Activated CD4-positive, alpha-beta T cell treated with anti-CD3 and anti-CD28 coated beads, Interleukin-10, Interleukin-2, amounts not matched to agents 100 ng/mL and 50 ng/mL, durations not matched to agents 16 hours and 8 hours (primary cell): ENCODE measurements at regions not wholly inside any gene's neighbourhood (a gene's known extent, or its start where the extent isn't known, plus 50 kb on each side); places are given as distances from the start of the nearest gene placed in this dataset.

Experiments used
- DNase-seq: peaks from one replicate; pipeline ENCODE4 v3.0.0-alpha.2; 2020

DNA sequence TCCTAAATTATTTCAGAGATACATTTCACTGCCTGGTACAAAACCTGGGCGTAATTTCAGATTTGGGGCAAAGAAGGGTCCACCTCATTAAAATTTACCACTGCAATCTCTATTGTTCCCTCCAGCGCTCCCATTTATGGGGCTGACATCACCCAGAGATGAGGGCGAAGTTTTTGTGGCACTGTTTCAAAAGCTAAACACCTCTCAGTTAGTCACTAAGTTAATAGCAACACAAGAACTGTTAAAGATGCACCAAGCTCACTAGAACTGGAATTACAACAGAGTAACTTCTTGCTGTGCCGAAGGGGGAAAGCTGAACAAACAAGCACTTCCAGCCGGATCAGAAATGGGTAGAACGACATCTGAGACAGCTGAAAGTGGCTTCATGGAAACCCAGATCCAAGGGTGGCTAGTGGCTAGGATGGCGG lies 179.4 kb downstream of the GATA3 start:
- DNase-seq = no peak

DNA sequence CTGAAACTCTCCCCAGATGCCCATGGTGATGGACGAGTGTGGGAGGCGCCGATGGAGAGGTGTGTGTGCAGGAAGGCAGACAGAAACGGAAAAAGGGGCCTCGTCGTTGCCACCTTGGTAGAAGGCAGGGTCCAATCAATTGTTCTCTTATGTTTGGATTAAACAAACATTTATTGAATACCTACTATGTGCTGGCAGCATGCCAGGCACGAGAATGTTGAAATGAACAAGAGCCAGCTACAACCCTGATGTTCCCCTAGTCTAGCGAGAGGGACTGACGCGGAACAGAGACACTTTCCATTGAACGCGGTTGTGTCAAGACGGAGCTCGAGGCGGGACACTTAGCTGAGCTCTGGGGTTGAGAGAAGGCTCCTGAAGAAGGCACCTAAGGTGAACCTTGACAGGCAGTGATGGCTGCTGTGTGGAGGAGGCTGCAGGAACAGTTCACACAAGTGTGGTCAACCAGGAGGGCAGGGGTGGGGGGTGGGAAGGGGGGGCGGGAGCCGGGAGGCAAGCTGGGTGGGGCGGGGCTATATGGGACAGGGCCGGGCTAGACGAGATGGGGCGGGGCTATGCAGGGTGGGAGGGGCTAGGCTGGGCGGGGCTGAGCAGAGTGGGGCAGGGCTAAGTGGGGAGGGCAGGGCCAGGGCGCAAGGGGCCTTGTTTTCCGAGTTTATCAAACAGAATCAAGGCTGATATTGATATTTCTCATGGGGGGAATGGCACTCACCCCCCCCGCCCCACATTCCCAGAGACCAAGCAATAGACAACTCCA lies 181.0 kb downstream of the GATA3 start:
- DNase-seq = no peak

DNA sequence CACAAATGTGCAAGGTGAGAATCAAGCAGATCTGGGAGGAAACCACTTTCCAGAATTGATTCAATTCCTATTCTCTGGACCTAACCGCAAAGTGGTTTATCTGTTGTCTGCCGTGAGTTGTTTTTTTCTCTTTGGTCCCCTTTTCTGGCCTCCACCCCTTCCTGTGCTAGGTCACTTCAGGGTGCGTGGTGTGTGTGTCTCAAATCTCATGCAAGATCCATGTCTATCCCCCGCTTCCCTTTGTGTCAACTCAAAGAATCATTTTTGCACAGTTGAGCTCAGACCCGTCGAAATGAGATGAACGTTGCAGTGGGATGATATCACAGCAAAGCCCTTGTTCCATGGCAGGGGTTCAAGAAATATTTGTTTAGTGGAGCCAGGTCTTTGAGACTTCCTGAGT lies 184.5 kb downstream of the GATA3 start:
- peak; percentile 91 for DNase-seq

DNA sequence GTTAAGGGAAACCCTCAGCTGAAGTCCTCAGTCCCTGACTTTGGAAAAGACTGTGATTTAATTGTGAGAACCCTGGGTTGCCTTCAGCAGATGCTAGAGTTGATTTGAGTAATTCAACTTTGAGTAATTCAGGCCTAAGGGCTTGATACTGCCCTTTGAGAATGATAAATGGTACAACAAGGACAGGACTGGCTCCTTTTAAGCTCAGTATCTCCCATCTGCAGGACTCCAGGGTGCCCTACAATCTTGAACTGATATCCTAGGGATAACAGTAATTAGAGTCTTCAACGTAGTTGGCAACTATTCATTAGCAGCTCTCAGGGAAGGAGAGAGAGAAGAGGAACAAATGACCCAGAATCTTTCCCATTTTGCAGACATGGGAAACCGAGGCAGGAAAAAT lies 186.4 kb downstream of the GATA3 start:
- no peak for DNase-seq

DNA sequence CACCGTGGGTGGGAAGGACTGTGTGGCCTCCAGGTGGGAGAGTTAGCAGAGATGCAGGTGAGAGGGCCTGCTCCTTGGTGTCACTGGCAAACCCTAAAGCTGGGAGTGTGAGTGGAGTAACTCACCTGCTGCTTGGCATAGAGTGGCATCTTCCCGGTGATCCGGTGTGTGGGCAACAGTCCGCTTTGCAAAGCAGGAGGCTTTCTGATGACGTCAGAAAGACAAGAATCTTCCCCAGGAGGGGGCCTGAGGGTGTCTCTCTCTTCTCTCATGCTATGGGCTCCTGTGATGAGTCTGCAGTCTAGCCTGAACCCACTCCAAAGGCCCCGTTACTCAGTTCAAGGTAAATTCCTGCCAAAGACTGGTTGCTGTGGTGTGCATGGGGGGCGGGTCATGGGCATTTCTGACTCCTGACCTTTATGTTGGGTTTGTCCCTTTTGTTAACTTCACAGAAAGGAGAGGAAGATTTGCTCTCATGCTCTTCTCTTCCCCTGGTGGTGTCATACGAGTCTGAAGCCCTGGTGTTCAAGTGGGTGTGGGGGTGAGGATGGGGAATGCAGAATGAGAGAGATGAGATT lies 187.9 kb downstream of the GATA3 start:
- peak; percentile 53 for DNase-seq

DNA sequence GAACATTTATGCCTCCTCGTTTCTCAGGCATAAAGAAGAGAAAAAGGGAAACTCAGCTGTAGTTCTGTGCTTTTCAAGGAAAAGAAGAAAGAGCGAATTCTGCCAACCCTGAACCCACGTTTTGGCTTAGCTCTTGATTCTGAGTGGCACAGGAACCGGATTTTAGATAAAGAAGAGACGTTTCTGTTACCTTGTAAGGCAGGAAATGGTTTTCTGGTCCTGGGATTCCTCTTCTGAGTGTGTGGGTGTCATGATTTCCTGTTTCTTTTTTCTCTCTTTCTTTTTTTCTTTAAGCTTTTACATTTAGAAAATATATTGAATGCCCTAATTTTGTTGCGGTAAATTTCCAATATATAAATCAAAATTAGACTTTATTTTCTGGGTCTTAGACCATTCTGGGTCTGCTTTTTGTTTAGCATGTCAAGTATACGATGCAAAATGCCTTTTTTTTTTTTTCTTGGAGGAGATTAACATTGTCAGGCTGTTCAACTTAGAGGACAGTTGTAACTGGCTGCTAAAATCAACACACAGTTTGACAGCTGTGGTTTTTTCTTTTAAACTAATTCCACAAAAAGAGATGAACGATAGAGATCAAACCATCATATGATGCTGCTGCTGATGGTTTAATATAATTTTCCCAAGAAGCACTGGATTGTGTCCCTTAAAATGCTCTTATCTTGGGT lies 190.8 kb downstream of the GATA3 start:
- DNase-seq = peak; percentile 81

DNA sequence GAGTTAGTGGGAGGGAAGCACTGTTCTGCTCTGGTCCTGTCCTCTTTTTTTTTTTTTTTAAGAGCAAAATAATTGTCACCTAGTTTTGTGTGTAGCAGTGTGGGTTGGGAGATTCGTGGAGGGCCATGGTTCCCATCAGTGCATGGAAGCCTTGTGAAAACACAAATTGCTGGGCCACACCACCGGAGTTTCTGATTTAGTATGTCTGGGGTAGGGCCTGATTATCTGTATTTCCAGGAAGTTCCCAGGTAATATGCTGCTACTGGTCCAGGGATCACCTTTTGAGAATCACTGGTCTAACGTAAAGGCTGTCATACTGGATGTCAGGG lies 191.3 kb downstream of the GATA3 start:
- DNase-seq = peak; percentile 59

DNA sequence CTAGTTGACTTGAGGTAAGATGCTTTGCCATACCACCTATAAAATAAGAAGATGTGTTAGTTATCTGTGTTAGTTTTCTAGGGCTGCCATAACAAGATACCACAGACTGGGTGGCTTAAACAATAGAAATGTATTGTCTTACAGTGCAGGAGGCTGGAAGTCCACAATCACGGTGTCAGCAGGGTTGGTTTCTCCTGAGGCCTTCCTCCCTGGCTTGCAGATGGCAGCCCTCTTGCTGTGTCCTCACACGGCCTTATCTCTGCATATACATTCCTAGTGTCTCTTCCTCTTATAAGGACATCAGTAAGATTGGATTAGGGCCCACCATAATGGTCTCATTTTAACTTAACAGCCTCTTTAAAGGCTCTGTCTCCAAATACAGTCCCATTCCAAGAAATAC lies 192.1 kb downstream of the GATA3 start:
- no peak for DNase-seq

DNA sequence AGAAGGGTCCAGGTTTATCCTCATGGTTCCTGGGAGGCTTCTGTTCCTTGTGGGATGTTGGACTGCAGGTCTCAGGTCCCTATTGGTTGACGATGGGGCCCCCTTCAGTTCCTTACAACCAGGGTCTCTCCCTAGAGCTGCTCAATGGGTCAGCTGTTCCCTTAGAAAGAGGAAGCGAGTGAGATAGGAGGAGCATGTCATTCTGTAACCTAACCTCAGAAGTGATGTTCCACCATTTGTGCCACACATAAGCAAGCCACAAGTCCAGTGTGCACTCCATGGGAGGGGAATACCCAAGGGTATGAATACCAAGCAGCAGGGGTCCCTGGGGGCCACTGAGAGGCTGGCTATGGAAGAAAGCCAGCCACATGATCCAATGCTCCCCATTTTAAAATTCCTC lies 192.7 kb downstream of the GATA3 start:
- DNase-seq = no peak

DNA sequence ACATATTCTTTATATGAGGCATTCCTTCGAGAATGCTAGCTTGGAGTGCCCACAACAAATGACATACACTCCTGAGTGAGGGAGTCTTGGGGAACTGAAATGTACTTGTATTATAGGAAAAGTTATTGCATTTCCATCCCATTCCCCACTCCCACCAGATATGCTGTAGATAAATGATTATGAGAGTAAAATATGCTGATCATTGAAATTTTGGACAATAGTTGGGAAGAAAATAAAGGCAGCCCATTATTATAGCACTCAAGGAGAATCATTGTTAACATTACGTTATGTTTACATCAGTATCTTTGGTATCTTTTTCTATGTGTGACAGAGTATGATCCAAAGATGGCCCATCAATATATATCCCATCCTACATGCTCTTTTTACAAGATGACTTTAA lies 194.4 kb downstream of the GATA3 start:
- no peak for DNase-seq

DNA sequence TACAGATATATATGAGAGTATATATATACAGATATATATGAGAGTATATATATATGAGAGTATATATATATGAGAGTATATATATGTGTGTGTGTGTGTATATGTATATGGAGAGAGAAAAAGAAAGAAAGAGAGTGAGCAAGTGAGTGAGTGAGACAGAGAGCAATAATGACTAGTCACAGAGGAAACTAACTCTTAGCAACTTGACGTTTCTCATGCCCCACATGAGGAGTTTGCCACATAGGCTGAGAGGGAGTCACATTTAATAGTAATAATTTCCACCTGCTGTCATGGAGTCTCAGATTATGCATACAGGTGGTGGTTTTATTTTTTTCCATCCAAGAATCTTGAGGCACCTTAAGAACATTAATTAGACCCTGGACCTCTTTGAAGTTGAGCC lies 199.9 kb downstream of the GATA3 start:
- peak; percentile 82 for DNase-seq

DNA sequence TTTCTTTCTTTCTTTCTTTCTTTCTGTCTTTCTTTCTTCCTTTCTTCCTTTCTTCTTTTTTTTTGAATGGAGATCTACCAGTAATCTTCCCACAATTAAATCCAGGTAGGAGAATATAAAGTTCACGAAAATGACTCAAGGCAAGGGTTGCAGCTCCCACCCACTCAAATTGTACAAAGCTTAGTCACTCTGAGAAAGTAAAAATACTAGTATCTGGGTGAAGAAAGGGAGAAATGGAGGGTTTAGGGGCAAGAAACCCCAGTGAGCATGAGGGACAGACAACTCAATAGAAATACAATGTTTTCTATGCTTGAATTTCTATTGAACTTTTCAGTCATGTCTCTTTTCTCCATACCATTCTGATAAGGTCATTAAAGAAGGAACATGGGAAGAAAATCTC lies 200.8 kb downstream of the GATA3 start:
- DNase-seq = no peak

DNA sequence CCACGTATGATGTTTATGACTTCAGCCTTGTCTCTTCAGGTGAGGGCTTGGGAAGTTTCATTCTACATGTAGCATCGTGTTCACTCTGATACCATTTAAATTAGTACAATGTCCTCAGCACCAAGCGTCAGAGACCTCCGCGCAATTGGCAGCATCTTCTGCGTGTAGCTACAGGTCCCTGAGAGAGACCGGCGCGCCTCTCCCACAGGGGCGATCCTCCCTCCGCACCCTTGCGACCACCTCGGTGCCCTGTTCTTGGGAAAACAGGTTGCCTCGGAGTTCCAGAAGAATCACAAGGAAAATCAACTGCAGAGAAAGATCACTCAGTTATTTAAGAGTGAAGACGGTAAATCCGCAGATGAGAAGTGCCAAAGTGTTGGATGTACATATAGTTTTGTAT lies 206.2 kb downstream of the GATA3 start:
- no peak for DNase-seq

DNA sequence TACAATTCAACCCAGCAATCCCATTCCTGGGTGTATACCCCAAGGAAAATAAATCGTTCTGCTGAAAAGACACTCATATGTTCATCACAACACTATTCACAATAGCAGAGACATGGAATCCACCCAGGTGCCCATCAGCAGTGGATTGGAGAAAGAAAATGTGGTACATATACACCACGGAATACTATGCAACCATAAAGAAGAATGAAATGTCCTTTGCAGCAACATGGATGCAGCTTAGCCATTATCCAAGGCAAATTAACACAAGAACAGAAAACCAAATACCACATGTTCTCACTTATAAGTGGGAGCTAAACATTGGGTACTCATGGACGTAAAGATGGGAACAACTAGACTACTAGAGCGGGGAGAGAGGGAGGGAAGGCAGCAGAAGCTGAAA lies 207.8 kb downstream of the GATA3 start:
- no peak for DNase-seq

DNA sequence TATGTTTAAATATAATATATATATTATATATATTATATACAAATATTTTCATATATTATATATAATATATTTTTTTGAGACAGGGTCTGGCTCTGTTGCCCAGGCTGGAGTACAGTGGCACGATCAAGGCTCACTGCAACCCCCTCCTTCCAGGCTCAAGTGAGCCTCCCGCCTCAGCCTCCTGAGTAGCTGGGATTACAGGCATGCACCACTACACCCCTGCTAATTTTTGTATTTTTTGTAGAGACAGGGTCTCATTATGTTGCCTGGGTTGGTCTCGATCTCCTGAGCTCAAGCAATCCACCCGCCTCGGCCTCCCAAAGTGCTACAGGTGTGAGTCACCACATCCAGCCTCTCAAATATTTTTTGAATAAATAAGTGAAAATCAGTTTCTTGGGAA lies 215.5 kb downstream of the GATA3 start:
- no peak for DNase-seq

DNA sequence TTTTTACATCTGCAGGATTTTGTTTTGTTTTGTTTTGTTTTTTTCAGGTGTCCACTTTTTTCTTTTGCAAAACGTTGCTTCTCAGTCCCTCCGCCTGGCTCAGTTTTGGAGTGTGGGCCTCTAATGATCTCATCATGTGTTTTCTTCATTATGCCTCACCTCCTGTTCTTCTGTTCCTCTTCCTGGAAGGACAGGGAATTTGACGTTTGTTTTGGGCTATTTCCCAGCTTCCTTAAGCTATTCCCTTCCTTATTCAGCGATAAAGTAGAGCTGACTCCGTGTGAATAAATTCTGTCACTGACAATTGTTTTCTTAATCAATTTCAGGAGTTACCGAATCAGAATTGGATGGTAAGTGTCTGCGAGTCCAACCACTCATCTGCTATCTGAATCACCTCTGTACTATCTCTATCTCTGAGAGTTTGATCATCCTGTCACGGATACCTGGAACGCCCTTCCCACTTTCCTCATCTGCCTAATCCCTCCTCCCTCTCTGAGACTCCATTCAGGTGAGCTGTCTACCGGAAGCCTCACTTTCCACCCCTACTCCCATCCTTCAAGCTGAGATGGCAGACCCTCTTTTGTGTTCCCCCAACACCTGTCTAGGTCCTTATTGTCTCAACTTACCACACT lies 218.4 kb downstream of the GATA3 start:
- no peak for DNase-seq

DNA sequence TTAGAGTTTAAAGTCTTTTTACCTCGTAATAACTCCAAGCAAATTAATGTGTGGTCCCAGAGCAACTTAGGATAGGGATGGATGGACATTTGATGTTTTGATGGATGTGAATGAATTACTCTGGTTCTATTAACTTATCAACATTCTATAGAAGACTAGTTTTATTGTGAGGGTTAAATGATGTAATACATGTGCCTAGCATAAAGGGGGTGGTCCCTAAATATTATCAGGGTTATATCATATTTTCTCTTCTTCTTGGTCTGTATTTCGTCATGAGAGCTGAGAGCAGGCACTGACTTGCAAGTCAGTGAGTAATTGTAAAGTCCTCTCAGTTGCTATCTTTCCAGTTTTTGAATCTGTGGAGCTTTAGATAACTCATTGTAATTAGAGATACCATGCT lies 219.3 kb downstream of the GATA3 start:
- DNase-seq = no peak

DNA sequence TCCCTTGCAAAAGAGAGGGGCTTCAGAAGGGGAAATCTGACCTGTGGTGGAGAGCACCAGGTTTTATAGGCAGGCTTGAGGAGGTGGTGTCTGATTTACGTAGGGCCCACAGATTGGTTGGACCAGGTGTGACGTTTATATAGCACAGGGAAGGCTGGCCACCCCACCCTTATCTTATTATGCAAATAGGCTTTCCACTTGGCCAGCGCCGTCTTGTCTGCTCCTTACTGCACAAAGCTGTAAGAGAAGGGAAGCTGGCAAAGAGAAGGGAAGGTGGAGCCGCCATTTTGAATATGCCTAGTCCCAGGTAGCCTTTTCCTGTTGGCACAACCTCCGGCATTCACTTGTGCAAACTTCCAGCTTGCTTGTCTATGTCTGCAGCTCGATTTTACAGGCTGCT lies 221.4 kb downstream of the GATA3 start:
- no peak for DNase-seq

DNA sequence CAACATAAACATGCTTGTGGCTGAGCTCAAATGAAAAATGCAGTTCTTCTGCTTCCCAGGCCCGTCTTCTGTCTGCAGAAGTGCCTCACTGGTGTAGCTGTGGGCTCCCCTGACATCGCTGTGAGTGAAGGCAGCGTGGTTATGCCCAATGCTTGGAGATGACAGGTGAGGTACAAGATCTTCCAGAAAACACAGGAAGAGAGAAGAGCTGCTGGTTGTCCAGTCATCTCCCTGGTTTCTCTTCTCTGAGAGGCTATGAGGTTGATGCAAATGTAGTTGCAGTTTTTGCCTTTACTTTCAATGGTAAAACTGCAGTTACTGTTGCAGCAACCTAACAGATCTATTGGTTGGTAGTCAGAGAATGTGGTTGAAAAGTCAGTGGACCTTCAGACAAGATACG lies 223.6 kb downstream of the GATA3 start:
- DNase-seq = peak; percentile 52

DNA sequence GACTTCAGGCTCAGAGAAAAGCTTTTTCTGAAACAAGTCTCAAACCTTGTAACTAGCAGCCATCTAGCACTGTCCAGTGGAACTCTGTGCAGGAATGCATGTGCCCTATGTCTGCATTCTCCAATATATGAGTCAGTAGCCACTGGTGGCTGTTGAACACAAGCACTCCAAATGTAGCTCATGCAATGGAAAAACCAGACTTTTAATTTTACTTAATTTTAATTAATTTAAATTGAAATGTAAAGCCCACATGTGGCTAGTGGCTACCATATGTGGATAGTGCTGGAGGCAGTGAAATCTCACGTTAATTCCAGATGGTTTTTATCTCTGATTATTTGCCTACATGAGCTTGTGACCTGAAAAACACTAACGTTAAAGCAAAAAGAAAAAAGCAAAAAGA lies 225.1 kb downstream of the GATA3 start:
- no peak for DNase-seq

DNA sequence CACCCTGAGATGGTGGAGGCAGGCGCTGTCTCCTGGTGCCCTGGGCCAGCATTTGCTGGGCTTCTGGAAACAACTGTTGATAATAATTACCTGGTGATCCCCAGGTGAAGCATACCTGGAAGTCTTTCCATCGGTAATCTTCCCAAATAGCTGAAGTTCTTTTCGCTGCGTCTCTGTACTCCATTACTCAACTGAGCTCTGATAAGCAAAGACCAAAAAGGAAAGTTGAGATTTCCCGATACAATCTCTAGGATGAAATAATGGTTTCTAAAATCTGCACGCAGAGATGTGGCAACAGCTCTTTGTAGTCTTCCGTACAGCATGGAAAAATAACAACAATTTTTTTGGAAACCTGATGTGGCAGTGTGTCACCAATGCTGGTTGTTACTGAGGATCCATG lies 226.5 kb downstream of the GATA3 start:
- DNase-seq = no peak

DNA sequence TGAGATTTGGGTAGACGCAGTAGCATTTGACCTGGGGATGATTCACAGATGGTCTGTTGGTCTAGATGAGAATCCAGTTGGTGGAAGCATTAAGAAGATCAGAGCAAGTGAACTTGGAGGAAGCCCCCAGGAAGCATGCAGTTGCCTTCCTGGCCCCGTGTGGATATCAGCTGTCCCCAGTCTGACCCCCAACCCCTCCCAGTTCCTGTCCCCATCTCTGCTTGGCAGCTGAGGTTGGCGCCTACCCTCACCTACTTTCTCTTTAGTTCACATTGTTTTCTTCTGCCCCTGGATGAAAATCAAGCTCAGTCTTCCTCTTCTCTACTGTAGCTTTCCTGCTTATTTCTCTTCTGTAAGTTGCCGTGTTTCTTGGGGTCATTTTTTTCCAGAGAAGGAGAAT lies 227.9 kb downstream of the GATA3 start:
- DNase-seq = no peak

DNA sequence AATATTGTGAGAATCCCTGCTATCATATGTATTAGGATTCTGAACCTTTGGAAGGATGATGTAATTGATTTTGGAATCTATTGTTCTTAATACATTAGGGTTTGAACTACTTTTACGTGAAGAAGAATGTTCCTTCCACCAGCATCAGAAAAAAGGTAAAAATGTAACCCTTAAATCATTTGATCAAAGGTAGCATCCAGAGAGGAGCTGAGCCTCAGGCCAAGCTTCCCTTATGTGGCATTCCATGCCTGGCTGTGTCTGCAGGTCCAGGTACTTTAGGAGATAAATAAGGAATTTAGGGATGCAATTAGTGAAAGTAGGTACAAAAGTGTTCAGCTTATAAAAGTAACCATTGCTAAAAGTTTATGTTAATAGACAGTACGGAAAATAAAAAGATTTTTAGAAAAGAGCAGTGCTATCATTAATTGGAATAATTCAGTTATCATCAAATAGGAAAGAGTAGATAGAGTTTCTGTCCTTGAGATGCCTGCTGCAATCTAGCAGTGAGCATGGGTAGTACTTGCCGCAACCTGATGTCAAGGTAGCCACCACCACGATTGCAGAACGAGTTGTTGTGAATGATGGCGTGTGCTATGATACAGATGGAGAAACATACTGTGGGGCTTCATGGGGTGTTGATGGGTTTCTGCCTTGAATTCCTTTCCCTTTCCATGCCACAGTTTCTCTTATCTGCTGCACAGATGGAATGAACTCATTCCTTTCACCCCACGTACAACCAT lies 228.8 kb downstream of the GATA3 start:
- DNase-seq = no peak
